ENCODE measurements at regions not wholly inside any gene's neighbourhood (a gene's known extent, or its start where the extent isn't known, plus 50 kb on each side); places are given as distances from the start of the nearest gene placed in this dataset.
"Not testable (repeated sequence)": the region's sequence is repeated elsewhere in the genome, so short reads cannot be mapped to it uniquely, and the experiment has no call there.

- ATAC-seq (no peak), DNase-seq (no peak)
- intact Hi-C loops (cut with micrococcal nuclease) = no loop called here
These were observed 161.1 kb downstream of the PHF8 start for GRCh38 chrX:53883196-53883595.

DNA sequence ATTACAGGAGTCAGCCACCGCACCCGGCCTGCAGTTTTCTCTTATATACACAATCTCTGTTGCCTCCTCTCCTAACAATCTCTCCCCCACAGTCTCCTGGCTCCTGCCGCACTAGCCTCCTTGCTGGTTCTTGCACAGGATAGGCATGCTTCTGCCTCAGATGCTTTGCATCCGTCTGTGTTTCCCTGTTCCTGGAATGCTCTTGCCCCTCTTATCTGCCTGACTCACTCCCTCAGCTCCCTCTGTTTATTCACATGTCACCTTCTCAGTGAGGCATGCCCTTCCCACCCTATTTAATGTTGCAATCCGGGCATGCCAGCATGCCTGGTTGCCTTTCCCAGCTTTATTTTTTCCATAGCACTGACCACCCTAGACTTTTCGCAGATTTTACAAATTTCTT, 161.9 kb downstream of the PHF8 start:
- intact Hi-C loops (cut with micrococcal nuclease) = no loop called here
- ATAC-seq (peak; percentile 26), DNase-seq (no peak)

DNA sequence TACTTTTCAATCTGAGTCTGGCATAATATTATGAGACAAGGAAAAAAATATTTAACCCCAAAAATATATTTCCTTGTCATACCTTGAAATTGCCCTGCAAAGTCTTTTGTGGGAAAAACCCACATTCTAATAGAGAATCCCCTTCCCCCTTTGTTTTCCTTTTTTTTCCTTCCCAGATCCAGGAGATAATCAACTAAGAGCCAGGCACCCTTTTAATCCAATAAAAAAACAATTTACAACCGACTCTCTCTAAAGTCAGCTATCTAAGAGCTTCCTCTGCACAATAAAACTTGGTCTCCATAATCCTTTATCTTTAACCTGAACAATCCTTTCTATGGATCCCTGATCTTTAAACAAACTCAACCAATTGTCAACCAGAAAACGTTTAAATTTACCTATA, 163.5 kb downstream of the PHF8 start:
- DNase-seq; ATAC-seq; intact Hi-C loops (cut with micrococcal nuclease): not testable (repeated sequence)

DNA sequence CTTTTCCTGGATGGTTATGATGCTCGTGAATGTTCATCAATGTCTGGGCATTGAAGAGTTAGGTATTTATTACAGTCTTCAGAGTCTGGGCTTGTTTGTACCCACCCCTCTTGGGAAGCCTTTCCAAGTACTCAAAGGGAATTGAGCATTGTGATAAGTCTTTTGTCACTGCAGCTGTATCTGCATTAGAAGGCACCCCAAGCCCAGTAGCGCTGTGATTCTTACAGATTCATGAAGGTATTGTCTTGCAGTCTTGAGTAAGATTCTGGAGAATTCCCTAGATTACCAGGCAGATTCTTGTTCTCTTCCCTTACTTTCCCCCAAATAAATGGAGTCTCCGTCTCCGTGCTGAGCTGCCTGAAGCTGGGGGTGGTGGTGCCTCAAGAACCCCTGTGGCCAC, 173.4 kb upstream of the HUWE1 start:
- intact Hi-C loops (cut with micrococcal nuclease) = no loop called here
- no peak for ATAC-seq
- no peak for DNase-seq

DNA sequence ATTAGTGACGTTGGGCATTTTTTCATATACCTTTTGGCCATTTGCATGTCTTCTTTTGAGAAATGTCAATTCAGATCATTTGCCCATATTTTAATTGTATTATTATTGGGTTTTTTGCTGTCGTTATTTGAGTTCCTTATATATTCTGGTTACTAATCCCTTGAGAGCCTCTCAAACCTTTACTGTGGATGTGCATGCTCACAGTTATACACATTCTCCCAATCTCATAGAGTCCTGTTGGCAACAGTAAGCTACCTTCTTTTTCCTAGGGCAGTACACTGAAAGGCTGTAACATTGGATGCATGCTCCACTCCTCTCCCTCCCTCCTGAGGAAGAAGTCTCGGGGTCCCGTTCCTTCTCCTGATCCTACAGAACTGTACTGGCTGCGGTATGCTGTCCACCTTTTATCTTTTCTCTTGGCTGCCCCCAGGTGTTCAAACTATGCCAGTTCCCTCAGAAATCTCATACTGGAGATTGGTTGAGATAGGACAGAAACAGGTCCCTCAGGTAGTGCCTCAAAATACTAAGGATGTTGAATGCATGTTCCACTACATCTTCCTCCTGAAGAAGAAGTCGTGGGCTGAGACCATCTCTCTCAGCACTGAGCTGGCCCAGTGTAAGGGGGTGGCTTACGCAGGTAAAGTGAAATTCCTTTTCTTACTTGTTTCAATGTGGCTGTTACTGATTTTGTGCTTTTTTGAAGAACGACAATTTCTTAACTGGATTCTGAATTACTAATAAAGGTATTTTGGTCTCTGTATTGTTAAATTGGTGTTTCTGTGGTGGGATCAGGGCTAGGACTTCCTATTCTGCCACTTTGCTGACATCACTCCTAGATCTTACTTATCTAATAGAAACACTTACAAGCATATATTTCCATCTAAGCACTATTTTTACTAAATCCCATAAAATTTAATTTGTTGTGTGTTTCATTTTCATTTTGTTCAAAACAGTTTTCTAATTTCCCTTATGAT, 145.4 kb upstream of the HUWE1 start:
- no peak for ATAC-seq
- no peak for DNase-seq
- intact Hi-C loops (cut with micrococcal nuclease) = no loop called here

DNA sequence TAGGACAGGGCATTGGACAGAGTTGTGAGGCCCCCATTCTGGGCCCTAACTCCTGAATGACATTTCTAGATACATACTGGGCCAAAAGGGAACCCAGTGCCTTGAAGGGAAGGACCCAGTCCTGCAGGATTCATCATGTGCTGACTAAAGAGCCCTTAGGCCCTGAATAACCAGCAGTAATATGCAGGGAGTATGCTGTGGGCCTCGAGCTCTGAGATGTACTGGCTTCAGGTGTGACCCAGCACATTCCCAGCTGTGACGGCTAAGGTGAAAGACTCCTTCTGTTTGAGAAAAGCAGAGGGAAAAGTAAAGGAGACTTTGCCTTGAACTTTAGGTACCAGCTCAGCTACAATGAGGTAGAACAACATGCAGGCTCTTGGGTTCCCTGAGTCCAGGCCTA, 138.2 kb upstream of the HUWE1 start:
- intact Hi-C loops (cut with micrococcal nuclease) = no loop called here
- ATAC-seq (no peak), DNase-seq (no peak)

DNA sequence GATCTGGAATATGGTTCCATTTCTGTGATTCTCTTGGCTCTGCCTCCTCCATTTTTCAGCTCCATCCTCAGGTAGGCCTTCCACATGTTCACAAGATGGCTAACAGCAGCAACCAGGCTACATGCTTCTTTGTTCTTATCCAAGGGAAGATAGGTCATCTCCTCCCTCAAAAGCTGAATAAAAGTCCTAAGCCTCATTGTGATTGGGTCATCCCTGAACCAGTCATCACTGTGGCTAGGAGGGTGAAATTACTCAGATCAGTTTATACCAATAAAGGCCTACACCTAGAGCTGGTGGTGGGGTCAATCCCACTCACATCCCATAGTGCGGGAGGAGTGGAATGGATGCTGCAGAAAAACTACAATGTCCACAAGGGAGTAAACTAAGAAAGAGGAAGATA, 131.6 kb upstream of the HUWE1 start:
- intact Hi-C loops (cut with micrococcal nuclease); DNase-seq; ATAC-seq: not testable (repeated sequence)

- no peak for ATAC-seq
- intact Hi-C loops (cut with micrococcal nuclease) = no loop called here
These were observed 131.0 kb upstream of the HUWE1 start for GRCh38 chrX:53817548-53817947.

GRCh38 chrX:53813670-53814440, 127.3 kb upstream of the HUWE1 start:
- DNase-seq = no peak

More at GRCh38 chrX:53817548-53817947, 131.0 kb upstream of the HUWE1 start:
- DNase-seq = no peak

GRCh38 chrX:53798281-53798680, 111.8 kb upstream of the HUWE1 start:
- intact Hi-C loops (cut with micrococcal nuclease) = no loop called here
- ATAC-seq = no peak

More at GRCh38 chrX:53813670-53814440, 127.3 kb upstream of the HUWE1 start:
- no peak for ATAC-seq
- intact Hi-C loops (cut with micrococcal nuclease) = no loop called here

DNA sequence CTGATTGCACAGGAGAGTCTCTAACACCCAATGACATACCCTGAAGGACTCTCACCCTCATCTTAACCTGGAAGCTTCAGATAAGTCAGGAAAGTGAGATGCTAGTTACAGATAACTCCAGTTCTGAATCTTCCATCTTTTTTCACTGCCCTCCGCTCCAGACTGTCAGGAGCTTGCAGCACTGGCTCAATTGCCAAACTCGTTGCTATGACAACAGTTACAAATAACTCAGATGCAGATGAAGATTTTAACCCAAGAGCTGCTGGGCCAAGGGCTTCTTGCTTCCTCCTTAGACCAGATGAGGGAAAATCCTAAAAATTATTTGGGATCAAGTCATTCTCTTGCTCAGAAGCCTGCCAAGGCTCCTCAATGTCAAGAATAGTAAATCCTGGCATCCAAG, 109.1 kb upstream of the HUWE1 start:
- ATAC-seq (no peak), DNase-seq (no peak)
- intact Hi-C loops (cut with micrococcal nuclease) = no loop called here

More at GRCh38 chrX:53798281-53798680, 111.8 kb upstream of the HUWE1 start:
- DNase-seq = no peak

DNA sequence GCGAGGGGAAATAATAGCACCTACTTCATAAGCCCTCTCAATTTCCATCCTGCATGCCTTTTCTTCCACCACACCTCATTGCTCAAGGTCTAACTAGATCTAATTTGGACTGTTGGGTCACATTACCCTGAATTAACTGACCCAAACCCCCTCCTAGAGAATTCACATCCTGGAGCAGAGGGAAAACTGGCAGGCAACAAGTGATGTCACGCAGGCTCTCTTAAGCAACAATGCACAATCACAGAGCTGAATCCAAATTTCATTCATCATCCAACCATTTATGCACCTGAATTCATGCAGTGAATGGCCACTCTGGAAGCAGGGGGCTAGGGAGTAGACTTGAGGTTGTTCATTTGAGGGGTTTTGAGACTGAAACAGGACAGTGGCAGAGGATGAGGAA, 107.7 kb upstream of the HUWE1 start:
- intact Hi-C loops (cut with micrococcal nuclease) = no loop called here
- ATAC-seq = no peak
- DNase-seq = no peak

- no peak for ATAC-seq
- DNase-seq = no peak
- intact Hi-C loops (cut with micrococcal nuclease) = no loop called here
These were observed 82.3 kb upstream of the HUWE1 start for GRCh38 chrX:53768865-53769264.

GRCh38 chrX:53768451-53768850, 81.9 kb upstream of the HUWE1 start:
- no peak for ATAC-seq
- intact Hi-C loops (cut with micrococcal nuclease) = no loop called here
- no peak for DNase-seq

- intact Hi-C loops (cut with micrococcal nuclease) = no loop called here
- ATAC-seq = no peak
- no peak for DNase-seq
These were observed 81.0 kb upstream of the HUWE1 start for GRCh38 chrX:53767544-53767943.

GRCh38 chrX:53757181-53757580, 70.7 kb upstream of the HUWE1 start:
- intact Hi-C loops (cut with micrococcal nuclease); ATAC-seq; DNase-seq: not testable (repeated sequence)

DNA sequence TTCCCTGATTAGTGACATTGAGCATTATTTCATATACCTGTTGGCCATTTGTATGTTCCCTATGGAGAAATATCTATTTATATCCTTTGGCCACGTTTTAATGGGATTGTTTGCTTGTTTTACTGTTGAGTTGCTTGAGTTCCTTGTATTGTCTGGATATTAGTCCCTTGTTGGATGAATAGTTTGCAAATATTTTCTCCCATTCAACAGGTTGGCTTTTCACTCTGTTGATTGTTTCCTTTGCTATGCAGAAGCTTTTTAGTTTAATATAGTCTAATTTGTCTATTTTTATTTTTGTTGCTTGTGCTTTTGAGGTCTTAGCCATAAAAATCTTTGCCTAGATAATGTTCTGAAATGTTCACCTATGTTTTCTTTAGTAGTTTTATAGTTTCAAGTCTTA, 60.2 kb upstream of the HUWE1 start:
- ATAC-seq = no peak
- intact Hi-C loops (cut with micrococcal nuclease) = no loop called here

DNA sequence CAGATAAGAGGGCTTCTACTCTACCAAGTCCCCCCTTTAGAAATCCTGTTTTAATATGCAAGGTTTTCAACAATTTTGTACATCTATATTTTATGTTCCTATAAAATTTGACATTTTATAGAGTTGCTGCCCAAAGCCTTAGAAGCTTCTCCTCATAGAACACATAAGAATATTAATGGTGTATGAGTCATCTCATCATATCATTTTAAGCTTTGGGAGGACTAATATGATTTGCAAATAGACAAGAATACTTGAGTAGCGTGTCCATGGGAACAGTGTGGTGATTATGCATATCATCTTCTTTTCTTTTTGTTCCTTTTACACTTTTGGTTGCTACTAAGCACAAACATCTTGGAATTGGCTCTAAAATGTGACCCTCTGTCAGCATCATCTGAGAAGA, 56.7 kb upstream of the HUWE1 start:
- intact Hi-C loops (cut with micrococcal nuclease) = no loop called here
- ATAC-seq (no peak), DNase-seq (no peak)

More for the DNA sequence above, 60.2 kb upstream of the HUWE1 start:
- no peak for DNase-seq

DNA sequence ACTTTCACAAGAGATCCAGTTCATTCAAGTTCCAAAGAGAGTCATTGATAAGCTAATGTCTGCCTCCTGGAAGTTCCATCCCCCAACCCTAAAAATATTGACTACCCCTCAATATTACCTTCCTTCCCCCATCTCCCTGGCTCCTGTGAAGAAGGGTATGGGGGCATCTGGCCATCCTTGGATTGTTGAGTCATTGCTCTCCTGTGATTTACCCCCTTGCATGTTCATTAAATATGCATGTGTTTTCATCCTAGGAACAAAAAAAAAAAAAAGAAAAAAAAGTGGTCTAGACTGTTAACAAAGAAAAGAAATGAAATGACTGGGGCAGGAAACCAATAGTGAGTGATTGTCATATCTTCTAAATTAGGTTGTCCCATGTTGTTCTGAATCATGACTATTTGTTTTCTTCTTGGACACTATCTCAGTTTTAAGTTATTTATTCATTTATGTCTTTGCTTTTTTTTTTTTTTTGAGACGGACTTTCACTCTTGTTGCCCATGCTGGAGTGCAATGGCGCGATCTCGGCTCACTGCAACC, 51.9 kb upstream of the HUWE1 start:
- DNase-seq (no peak), ATAC-seq (no peak)
- intact Hi-C loops (cut with micrococcal nuclease) = no loop called here
